Choroid plexus epithelial cell (primary cell): ENCODE measurements at regions not wholly inside any gene's neighbourhood (a gene's known extent, or its start where the extent isn't known, plus 50 kb on each side); places are given as distances from the start of the nearest gene placed in this dataset.

ENCODE experiments used
- DNase-seq: peaks from one replicate; pipeline ENCODE4 v3.0.0-alpha.2; 2010; ENCODE audit warnings: low read depth
- H3K4me3 ChIP-seq: 2 replicates; pipeline ENCODE4 v1.5.1; 2011; ENCODE audit warnings: low read depth, mild to moderate bottlenecking, control low read depth, low read length, moderate library complexity
- CTCF ChIP-seq: conservative IDR thresholded peaks from 2 replicates; pipeline ENCODE4 v1.5.1; 2011; ENCODE audit warnings: low read depth, mild to moderate bottlenecking, control low read depth, inconsistent platforms, low read length, moderate library complexity

GRCh38 chr11:114785820-114786219, 107.5 kb downstream of the NXPE2 start:
- no peak for TF ChIP-seq CTCF
- DNase-seq: no peak
- no peak overlapping the region for H3K4me3 ChIP-seq

- no peak for TF ChIP-seq CTCF
- DNase-seq: no peak
These were observed 108.8 kb downstream of the NXPE2 start for GRCh38 chr11:114787126-114787525.

GRCh38 chr11:114790910-114791309, 112.6 kb downstream of the NXPE2 start:
- DNase-seq: no peak
- no peak overlapping the region for H3K4me3 ChIP-seq
- TF ChIP-seq CTCF: no peak

More at GRCh38 chr11:114787126-114787525, 108.8 kb downstream of the NXPE2 start:
- H3K4me3 ChIP-seq: no peak overlapping the region

GRCh38 chr11:114794048-114794684, 115.8 kb downstream of the NXPE2 start:
- TF ChIP-seq CTCF: no peak
- H3K4me3 ChIP-seq: no peak overlapping the region

GRCh38 chr11:114796954-114797721, 118.8 kb downstream of the NXPE2 start:
- no peak overlapping the region for H3K4me3 ChIP-seq
- no peak for TF ChIP-seq CTCF
- no peak for DNase-seq

More at GRCh38 chr11:114794048-114794684, 115.8 kb downstream of the NXPE2 start:
- DNase-seq: no peak

GRCh38 chr11:114799476-114799875, 121.1 kb downstream of the NXPE2 start:
- DNase-seq: no peak
- H3K4me3 ChIP-seq: no peak overlapping the region
- TF ChIP-seq CTCF: no peak

GRCh38 chr11:114801773-114802172, 123.4 kb downstream of the NXPE2 start:
- TF ChIP-seq CTCF: no peak
- DNase-seq: no peak
- H3K4me3 ChIP-seq: no peak overlapping the region
